Activated T-cell treated with anti-CD3 and anti-CD28 coated beads for 1 hour (primary cell): ENCODE measurements at regions not wholly inside any gene's neighbourhood (a gene's known extent, or its start where the extent isn't known, plus 50 kb on each side); places are given as distances from the start of the nearest gene placed in this dataset.
"Not testable (repeated sequence)": the region's sequence is repeated elsewhere in the genome, so short reads cannot be mapped to it uniquely, and the experiment has no call there.

Experiments used
- DNase-seq: peaks from one replicate; pipeline ENCODE4 v3.0.0-alpha.2; 2020; ENCODE audit warnings: low read depth

DNA sequence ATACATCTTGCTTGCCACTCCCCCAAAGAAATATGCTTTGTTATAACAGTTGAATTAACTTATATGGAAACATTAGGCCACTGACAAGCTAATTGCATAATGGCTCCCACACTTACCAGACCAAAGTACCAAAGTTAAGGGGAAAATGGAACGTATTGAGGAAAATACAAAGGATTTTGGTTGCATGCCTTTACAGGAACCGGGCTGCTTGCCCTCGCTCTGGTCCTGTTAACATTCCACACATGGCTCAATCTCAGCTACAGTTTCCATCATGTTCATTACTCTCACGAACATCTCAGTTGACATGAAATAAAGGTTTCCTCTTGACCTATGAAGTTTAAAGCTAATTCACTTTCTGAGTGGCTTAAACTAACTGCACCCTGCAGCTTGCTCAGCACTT lies 220.7 kb upstream of the RXFP2 start:
- DNase-seq = no peak

DNA sequence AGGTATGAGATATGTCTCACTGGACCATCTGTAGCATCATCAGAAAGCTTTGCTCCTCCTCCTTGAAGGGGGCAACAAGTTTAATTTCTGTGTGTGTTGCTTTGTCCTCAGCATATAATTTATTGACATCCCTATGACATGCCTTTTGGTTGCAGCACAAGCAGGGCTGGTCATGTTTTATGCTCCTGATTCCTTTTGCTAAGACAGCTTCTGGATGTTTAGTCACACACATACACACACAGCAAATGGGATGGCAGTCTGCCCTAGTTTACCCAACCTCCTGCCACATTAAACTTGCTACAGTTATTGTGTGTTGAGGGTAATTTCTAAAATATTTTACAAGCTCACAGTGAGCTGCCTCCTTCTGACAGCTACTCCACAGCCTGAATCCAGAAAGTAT lies 217.9 kb upstream of the RXFP2 start:
- no peak for DNase-seq

DNA sequence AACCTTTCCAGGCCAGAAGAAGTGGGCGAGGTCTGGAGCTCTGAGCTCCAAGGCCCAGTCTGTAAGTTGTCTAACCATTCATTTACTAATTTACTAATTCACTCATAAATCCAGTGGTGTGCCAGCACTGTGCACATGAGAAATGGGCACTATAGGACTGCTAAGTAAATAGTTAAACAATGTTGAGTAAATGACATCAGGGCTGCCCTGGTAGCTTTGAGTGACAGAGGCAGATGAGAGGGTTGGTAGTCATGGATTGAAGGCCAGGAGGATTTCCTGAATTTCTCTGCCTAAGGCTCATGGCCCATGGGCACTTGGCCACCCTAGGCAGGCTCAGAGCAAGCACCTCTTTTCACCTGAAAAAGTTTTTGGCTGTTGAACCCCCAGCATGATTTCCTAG lies 216.9 kb upstream of the RXFP2 start:
- no peak for DNase-seq

DNA sequence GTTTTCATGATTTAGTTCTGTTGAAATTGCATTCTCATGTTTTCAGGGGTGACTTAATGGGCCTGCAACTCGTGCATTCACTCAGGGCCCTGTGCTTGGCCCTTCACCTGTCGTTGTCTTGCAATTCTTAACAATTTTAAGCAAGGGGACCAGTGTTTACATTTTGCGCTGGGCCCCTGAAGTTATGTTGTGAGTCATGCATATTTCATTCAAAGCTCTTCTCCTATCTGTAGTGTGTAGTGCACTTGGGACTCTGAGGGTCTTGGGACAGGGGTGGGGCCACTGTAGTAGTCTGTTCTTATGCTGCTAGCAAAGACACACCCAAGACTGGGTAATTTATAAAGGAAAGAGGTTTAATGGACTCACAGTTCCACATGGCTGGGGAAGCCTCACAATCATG lies 211.2 kb upstream of the RXFP2 start:
- no peak for DNase-seq

DNA sequence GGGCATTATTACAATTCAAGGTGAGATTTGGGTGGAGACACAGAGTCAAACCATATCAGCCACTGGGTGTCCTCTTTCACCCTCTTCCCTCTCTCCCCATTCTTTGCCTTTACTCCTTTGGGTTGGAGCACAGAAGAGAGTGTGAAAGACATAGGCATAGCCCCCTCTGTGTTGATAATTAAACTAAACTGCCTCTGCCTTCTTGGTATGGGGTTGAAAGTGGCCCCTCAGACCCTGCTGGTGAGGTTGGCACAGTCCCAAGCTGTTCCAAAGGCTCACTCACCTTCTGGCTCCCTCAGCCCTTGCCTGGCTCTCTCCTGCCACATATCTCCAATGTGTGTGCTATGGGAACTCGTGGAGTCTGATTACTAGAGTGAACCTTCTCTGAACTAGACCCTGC lies 210.6 kb upstream of the RXFP2 start:
- DNase-seq = no peak

DNA sequence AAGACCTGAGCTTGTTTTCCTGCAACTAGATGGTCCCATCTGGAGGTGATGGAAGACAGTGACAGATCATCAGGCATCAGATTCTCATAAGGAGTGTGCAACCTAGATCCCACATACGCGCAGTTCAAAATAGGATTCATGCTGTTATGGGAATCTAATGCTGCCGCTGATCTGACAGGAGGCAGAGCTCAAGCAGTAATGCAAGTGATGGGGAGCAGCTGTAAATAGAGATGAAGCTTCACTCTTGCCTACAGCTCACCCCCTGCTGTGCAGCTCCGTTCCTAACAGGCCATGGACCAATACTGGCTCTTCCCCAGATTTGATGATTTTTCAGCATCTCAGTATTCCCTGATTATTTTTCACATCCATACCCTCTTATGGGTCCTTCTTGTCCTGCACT lies 208.4 kb upstream of the RXFP2 start:
- DNase-seq = no peak

DNA sequence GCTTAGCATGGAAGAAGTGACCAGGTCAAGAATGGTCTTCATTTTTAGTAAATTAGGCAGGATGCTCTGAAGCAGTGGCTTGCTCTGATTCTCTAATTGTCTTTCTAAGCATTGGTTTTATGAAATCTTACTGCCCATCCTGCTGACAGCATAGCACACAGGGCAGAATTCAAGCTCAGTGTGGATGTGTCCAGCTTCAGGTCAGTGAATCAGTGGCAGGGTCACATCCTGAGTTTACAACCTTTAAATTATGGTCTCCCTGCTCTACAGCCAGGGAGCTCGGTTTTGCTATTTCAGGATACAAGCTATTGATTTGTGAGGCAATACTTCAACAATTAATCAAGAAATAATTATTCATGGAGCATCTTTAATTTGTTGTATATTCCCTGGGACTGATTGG lies 202.3 kb upstream of the RXFP2 start:
- no peak for DNase-seq

DNA sequence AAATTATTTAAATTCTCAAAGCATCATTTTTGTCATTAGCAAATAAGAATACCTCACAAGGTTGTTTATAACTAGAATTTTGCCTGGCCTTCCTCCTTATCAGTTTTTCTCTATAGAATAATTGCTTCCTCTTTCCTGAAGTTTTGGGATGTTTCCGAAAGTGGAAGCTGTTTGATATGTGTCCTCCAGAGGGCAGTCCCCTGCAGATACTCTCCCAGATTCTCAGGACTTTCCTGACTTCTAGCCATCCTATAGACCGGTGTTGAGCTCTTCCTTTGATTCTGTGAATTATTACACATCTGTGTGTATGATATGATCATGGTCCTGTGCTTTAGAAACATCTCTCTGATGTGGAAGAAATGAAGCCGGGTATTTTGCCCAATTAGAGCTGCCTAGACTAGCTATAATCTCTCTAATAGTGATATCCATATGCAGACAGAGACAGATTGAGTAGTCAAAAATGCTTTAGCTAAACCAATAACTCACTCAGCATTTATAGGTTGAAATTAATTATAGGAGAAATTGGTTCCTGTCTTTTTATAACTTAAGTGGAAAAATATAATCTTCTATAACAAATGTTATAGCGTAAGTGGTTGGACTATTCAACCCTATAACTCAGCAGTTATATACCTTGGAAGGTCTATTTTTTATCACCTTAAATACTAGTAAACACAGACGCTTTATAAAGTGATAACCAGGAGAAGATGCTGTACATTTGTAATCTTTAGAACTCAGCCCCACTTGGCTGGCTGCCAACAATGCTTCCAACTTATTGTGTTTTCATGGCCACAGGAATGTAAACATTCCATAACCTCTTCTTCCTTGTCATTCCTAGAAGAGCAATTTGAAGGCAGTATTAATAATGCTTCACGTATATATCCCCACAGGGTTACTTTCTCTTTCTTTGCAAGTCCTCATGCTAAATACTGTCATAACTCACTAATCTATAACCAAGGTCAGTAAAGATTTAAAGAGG lies 201.0 kb upstream of the RXFP2 start:
- no peak for DNase-seq

DNA sequence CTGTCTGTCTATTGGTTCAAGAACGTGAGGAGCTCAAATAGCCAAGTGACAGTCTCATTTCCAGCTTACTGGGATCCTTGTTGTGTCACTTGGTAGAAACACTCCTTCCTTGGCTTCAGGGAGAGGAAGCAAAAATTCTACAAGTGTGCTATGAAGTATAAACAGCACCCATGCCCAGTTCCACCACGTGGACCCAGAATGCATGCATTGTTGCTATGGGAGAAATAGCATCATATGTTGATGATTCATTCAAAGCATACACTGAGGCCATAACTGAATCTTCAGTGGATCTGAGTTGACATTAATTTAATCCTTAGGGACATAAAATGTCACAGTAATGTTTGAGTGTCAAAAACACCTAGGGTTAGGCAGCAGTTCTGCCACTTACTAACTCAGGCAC lies 199.0 kb upstream of the RXFP2 start:
- DNase-seq = no peak

DNA sequence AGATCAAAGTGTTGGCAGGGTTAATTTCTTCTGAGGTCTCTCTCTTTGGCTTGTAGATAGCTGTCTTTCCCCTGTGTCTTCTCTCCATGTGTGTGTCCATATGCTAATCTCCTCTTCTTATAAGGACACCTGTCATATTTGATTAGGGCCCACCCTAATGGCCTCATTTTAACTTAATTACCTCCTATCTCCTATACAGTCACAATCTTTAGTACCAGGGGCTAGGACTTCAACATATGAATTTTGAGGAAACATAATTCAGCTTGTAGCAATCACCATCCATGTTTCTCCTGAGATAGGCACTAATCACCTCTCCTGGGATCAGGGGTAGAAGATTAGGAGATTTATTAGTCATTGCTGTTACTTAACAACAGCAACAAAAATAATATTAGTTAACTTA lies 196.1 kb upstream of the RXFP2 start:
- DNase-seq = no peak

DNA sequence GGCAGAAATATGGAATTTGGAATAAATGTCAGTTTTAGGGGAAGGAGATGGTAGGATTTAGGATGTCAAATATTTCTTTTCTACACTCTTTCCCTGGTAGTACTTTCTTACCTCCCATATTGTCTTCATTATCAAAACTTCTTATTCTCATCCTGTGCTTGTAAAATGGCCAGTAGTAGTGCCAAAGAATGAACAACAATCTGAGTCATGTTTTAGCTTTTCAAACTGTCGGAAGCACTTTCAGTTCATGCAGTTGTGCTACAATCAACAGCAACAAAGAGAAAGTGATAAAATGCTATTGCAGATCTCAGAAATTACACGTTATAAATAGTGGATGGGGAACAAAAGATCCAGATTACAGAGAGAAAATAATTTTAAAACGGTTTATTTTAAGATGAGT lies 193.7 kb upstream of the RXFP2 start:
- DNase-seq = no peak

DNA sequence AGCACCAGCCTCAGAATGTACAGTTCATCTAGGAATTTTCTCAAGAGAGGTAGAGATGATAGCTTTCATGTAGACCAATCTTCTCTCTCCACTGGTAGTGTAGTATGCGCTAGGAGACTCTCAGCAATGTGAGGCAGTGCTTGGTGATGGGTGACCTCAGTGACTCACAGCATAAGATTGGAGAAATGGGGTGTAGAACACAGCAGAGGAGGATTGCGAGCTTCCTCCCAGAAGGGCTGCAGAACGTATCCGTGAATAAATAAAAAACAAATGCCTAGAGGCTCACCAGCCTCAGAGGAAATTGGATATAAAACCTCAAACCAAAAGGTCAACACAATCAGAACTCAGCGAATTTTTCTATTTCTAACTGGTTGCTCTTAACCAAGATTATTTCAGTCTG lies 182.9 kb upstream of the RXFP2 start:
- no peak for DNase-seq

DNA sequence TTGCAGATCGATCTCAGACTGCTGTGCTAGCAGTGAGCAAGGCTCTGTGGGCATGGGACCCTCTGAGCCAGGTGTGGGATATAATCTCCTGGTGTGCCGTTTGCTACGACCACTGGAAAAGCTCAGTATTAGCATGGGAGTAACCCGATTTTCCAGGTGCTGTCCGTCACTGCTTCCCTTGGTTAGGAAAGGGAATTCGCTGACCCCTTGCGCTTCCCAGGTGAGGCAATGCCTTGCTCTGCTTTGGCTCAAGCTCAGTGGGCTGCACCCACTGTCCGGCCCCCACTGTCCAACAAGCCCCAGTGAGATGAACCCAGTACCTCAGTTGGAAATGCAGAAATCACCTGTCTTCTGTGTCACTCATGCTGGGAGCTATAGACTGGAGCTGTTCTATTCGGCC lies 155.1 kb upstream of the RXFP2 start:
- DNase-seq = not testable (repeated sequence)

DNA sequence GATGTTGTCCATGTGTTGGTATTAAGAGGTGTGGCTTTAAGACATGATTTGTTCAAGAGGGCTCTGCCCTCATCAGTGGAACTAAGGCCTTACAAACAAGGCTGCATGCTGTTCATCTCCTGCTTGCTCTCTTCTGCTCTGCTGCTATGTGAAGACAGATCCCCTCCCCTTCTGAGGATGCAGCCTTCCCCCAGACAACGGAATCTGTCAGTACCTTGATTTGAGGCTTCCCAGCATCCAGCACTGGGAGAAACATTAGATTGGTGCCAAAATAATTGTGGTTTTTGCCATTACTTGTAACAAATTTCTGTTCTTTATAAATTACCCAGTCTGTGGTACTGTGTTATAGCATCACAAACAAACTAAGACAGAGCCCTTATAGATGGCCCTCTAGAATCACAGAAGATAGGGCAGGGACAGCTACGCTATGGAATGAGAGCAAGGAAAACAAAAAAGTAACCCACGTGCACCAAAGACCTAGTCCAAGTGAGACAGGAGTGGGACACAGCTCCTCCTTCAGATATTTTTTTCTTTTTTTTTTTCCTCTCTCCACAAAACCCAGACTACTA lies 151.5 kb upstream of the RXFP2 start:
- DNase-seq = no peak

DNA sequence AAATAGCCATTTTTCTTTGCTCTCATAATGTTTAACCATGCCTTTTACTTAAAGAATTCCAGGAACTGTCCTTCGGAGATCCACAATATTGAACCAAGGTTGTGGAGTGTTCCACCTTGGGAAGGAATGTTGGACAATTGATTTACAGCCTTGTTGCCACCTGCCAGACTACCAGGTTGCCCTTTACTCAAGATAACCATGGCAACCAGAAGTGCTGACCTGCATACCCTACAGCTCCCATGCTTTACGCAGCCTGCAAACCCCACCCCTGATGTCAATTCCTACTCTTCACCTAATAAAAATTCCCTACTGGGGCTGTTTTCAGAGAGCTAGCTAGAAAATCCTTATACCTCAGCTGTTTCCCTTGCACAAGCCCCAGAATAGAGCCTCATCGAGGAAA lies 151.0 kb upstream of the RXFP2 start:
- DNase-seq = no peak

DNA sequence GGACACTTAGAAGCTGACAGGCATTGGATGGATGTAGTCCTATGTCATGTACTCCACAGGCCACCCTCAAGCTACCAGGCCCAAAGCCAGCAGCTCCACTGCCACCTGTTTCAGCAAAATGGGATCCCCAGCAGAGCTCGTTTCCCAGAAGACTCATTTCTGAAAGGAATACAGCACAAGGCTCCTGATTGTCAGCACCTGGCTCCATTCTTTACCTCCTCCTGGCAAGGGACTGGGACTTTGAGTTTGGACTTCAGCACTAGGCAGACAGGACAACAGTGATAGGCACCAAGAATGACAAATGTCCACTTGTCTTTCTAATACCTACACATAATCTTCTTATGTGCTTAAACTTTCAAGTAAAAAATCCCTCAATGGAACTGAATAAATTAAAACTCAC lies 150.4 kb upstream of the RXFP2 start:
- no peak for DNase-seq

DNA sequence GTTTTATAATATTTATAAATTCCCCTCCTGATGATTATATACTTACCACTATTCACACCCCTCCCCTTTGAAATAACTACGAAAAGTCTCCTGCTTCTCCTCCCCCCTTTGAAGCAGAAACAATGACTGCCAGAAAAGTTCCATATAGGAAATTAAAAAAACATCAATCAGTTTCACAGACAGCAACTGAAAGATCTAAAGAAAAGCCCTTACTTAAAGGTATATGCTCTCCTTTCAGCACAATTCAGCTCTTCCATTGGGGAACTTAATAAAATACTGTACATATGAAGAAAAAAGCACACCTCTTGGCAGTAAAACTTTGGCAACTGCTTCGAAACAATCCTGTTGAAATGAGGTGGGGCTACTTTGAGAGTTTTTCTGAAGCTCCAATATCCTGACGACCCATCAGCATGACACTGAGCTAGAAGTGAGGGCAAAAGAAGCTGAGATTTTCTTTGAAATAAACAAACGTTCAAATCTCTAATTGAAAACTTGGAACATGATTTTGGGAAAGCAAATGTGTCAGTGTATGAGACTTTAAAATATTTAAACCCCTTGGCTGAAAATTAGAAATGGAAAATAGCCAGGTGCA lies 147.6 kb upstream of the RXFP2 start:
- no peak for DNase-seq

DNA sequence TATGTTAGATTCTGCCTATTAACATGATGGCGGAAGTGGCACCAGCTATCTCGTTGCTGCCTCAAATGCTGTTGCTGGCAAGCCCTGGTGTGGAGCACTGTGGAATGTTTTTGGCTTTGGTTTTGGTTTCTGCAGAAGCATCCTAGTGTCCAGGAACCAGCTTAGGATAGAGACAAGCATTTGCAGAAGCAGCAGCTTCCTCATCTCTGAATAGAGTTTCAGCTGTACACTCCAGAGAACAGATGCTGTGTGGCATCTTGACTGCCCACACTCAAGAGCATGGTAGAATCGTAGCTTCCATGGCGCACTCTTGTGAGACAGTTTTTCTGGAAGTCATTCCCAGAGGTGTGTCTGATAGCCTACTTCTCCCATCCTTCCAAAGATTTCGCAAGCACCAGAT lies 145.3 kb upstream of the RXFP2 start:
- DNase-seq = no peak

DNA sequence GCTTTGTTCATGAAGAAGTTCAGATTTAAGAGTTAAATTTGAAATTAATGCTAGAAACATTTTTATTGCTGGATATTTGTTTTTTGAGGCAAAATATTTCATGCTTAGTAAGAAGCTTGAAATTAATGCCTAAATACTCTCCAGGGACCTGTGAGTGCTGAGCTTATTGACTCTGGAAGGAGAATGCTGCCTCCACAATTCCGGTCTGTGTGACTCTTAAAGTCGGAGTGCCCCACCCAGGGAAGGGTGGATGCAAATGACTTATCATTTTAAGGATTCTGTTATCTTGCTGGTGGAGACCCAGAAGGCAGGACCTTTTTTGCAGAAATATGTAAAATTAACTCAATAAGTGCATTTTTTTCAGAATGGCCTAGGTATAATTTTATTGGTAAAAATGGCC lies 143.8 kb upstream of the RXFP2 start:
- no peak for DNase-seq

DNA sequence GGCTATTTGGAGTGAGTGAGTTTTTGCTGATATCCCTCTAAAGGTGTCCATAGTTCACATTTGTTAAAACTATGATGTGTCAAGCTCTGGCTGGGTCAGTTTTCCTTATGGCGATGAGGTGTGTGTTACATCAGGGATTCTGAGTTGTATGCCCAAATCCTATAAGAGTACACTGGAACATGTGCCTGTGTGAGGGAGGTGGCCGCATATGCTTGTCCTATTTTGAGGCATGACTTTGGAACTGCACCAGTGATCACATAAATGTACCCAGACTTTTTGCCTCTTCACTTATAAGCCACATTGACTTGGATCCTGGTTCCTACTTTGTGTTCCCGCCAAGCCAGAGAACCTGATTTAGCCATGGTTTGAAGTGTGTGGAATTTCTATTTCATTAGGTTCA lies 140.3 kb upstream of the RXFP2 start:
- no peak for DNase-seq

DNA sequence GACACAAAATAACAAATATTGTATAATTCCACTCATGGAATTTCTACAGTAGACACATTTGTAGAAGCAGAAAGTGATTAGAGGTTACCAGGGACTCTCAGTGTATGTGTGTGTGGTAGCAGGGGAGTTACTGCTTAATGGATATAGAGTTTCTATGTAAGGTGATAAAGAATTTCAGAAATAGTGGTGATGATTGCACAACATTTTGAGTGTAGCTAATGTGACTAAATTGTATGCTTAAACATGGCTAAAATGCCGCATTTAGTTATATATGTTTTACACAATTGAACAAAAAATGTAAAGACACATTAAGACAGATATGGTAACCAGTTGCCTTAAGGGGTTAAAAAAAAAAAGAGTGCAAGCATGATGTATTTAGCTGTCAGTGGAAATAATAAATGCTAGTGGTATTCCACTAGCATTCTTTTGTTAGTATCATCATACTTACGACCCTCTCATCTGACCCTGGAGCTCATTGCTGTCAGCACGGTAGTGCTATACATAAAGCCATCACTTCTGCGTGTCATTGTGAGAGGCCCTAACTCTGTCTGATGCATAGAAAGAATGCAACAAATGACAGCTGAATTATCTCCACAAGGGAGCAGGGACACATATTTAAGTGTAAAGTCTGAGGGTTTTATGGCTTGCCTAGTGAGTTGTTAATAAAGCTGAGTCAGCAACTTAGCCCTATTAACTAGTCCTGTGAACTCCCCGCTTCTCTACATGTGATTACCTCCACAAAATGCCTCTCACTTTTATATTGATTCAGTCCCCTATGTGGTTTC lies 134.1 kb upstream of the RXFP2 start:
- DNase-seq = no peak

DNA sequence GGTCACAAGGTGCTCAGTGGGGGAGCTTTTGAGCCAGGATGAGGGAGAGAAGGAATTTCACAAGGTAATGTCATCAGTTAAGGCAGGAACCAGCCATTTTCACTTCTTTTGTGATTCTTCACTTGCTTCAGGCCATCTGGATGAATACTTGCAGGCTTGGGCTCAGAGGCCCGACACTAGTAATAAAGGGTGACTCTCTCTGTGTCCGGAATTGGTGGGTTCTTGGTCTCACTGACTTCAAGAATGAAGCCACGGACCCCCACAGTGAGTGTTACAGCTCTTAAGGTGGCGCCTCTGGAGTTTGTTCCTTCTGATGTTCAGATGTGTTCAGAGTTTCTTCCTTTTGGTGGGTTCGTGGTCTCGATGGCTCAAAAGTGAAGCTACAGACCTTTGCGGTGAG lies 131.8 kb upstream of the RXFP2 start:
- not testable (repeated sequence) for DNase-seq

DNA sequence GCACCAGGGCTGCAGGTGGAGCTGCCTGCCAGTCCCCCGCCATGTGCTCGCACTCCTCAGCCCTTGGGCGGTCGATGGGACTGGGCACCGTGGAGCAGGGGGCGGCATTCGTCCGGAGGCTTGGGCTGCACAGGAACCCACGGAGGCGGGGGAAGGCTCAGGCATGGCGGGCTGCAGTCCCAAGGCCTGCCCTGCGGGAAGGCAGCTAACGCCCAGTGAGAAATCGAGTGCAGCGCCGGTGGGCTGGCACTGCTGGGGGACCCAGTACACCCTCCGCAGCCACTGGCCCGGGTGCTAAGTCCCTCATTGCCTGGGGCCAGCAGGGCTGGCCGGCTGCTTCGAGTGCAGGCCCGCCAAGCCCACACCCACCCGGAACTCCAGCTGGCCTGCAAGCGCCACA lies 130.5 kb upstream of the RXFP2 start:
- DNase-seq = not testable (repeated sequence)
